ENCODE measurements at regions not wholly inside any gene's neighbourhood (a gene's known extent, or its start where the extent isn't known, plus 50 kb on each side); places are given as distances from the start of the nearest gene placed in this dataset.

DNA sequence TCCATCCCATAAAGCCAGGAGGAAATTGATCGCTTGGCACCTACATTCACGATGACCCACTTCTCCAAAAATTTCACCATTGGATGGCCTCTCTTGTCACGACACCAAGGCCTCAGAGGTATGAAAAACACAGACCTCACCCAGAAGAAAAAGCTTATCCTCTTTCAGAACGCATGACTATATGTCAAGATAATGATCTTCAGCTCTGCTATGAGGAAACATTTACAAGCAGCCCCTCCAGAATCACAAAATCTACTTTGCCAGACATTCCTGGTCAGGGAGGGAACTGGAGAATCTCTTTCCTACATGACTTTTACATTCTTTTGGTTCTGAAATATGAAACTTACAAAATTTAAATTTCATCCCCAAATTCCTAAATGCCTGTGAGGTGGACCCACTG is 122.7 kb downstream of the WNT5A start:
- no peak for DNase-seq
- Histone ChIP-seq H3K27me3 (ENCODE audit: control insufficient read depth, insufficient read depth, low read length) (no peaks in the 10 kb centered on the region), H3K9me3 (ENCODE audit: control insufficient read depth, insufficient read depth, low read length) (no peaks in the 10 kb centered on the region), H3K36me3 (ENCODE audit: control insufficient read depth, insufficient read depth, low read length) (no peaks in the 10 kb centered on the region), H3K4me1 (ENCODE audit: control insufficient read depth, insufficient read depth, low read length) (no peaks in the 10 kb centered on the region), H3K4me3 (ENCODE audit: low read length) (no peak overlapping the region), H3K27ac (ENCODE audit: low read length) (no peak overlapping the region)
- H3K36me3 Mint-ChIP-seq: no peaks in the 10 kb centered on the region
- H3K4me1 Mint-ChIP-seq: no peaks in the 10 kb centered on the region
- ATAC-seq: no peak
- TF ChIP-seq, protein P1, sequence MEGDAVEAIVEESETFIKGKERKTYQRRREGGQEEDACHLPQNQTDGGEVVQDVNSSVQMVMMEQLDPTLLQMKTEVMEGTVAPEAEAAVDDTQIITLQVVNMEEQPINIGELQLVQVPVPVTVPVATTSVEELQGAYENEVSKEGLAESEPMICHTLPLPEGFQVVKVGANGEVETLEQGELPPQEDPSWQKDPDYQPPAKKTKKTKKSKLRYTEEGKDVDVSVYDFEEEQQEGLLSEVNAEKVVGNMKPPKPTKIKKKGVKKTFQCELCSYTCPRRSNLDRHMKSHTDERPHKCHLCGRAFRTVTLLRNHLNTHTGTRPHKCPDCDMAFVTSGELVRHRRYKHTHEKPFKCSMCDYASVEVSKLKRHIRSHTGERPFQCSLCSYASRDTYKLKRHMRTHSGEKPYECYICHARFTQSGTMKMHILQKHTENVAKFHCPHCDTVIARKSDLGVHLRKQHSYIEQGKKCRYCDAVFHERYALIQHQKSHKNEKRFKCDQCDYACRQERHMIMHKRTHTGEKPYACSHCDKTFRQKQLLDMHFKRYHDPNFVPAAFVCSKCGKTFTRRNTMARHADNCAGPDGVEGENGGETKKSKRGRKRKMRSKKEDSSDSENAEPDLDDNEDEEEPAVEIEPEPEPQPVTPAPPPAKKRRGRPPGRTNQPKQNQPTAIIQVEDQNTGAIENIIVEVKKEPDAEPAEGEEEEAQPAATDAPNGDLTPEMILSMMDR (IDR thresholded peaks at IDR 0.05): no peak
- no peak overlapping the region for H3K27ac Mint-ChIP-seq
- WGBS (ENCODE audit: insufficient coverage): 68% methylated on average over 4 of the region's 4 CpGs
- peaks cover 9 to 13% of the 10 kb centered on the region in 2 donors for H3K9me3 Mint-ChIP-seq
- no peak overlapping the region for H3K4me3 Mint-ChIP-seq
- no peaks in the 10 kb centered on the region for H3K27me3 Mint-ChIP-seq (ENCODE audit: low read depth in 2 of 2)
- intact Hi-C loops (cut with micrococcal nuclease): no loop called here

DNA sequence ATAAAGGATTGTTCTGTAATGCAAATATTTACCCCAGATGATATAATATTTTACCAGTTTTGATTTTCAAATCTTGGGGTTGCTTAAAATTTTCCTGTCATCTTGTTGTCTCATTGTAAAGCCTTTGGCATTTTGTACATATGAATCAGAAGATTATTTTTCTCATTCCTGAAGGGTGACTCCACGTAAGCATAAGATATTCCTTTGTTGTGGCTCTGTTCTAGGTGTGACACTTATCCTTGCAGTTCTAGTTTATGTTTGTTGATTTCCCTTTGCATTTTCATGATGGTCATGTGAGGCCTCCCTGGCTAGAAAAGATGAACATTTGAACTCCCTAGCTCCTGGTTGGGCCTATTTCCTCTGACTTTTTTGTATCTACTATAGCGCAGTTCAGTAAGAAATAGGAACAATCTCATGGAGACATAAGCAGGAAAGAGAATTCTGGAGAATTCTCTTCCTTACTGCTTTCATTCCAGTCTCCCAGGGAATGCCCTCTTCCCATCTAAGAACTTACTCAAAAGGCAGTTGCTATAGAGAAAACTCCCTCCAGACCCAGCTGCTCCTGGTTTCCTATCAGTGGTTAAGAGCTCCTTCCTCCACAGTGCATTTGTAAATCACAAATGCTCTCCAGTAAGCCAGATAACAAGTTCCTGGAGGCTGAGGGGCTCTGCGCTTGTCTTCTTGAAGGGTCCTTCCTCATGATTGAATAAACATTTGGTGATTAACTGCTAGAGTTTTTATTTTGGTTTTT is 124.7 kb downstream of the WNT5A start:
- Mint-ChIP-seq H3K9me3 (peaks cover 8 to 11% of the 10 kb centered on the region in 2 donors), H3K4me1 (no peaks in the 10 kb centered on the region), H3K27me3 (ENCODE audit: low read depth in 2 of 2) (no peaks in the 10 kb centered on the region), H3K36me3 (no peaks in the 10 kb centered on the region), H3K4me3 (no peak overlapping the region), H3K27ac (no peak overlapping the region)
- 94% methylated on average over 3 of the region's 3 CpGs for WGBS (ENCODE audit: insufficient coverage)
- H3K27me3 ChIP-seq (ENCODE audit: control insufficient read depth, insufficient read depth, low read length): no peaks in the 10 kb centered on the region
- no peak overlapping the region for H3K4me3 ChIP-seq (ENCODE audit: low read length)
- ATAC-seq (no peak), DNase-seq (no peak)
- H3K36me3 ChIP-seq (ENCODE audit: control insufficient read depth, insufficient read depth, low read length): no peaks in the 10 kb centered on the region
- no peaks in the 10 kb centered on the region for H3K9me3 ChIP-seq (ENCODE audit: control insufficient read depth, insufficient read depth, low read length)
- no peaks in the 10 kb centered on the region for H3K4me1 ChIP-seq (ENCODE audit: control insufficient read depth, insufficient read depth, low read length)
- intact Hi-C loops (cut with micrococcal nuclease): no loop called here
- TF ChIP-seq, protein P1 (IDR thresholded peaks at IDR 0.05): no peak
- no peak overlapping the region for H3K27ac ChIP-seq (ENCODE audit: low read length)

DNA sequence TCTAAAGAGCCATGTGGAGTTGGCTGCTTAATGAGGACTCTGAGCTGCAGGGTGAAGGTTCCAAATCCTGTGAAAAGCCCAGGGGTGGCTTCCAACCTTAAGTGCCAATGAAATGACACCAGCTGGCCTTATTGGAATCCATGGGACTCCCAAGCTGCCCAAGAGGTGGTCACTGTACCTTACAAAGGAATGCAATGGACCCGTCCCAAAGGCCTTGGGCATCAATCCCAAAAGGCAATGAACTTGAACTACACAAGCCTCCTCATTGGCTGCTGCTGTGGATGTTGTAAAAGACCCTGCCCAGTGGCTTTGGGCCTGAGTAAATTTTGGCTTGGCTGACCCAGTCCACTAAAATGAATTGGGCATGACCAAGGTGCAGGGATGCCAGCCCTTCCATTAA is 129.3 kb downstream of the WNT5A start:
- no peak overlapping the region for H3K27ac ChIP-seq (ENCODE audit: low read length)
- H3K36me3 ChIP-seq (ENCODE audit: control insufficient read depth, insufficient read depth, low read length): no peaks in the 10 kb centered on the region
- Mint-ChIP-seq H3K4me3 (no peak overlapping the region), H3K36me3 (no peaks in the 10 kb centered on the region), H3K27me3 (ENCODE audit: low read depth in 2 of 2) (no peaks in the 10 kb centered on the region), H3K9me3 (peaks cover 11 to 12% of the 10 kb centered on the region in 2 donors), H3K27ac (no peak overlapping the region), H3K4me1 (no peaks in the 10 kb centered on the region)
- intact Hi-C loops (cut with micrococcal nuclease): no loop called here
- DNase-seq (no peak), ATAC-seq (no peak)
- no peaks in the 10 kb centered on the region for H3K9me3 ChIP-seq (ENCODE audit: control insufficient read depth, insufficient read depth, low read length)
- TF ChIP-seq, protein P1 (IDR thresholded peaks at IDR 0.05): no peak
- WGBS (ENCODE audit: insufficient coverage): 74% methylated on average over 1 of the region's 1 CpG
- H3K4me1 ChIP-seq (ENCODE audit: control insufficient read depth, insufficient read depth, low read length): no peaks in the 10 kb centered on the region
- H3K4me3 ChIP-seq (ENCODE audit: low read length): no peak overlapping the region
- H3K27me3 ChIP-seq (ENCODE audit: control insufficient read depth, insufficient read depth, low read length): no peaks in the 10 kb centered on the region

DNA sequence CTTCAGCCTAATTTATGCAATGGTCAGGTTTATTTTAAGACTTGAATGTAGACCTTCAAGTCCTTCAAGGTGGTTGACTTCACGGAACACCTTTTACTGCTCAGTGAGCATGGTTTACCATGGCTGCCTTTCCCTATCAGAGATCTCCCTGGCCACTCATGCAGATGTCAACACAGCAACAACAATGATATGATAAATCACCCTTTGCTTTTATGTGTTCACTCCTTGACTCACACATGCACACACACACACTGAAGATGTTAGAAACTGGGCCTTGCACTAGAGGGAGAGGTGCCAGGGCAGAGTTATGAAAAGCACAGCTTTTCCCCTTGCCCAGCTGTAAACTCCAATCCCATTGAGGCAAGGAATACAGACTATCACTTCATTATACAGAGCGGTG is 134.4 kb downstream of the WNT5A start:
- peaks cover 13% of the 10 kb centered on the region in 2 donors for H3K9me3 Mint-ChIP-seq
- H3K27ac Mint-ChIP-seq: no peak overlapping the region
- Histone ChIP-seq H3K27me3 (ENCODE audit: control insufficient read depth, insufficient read depth, low read length) (no peaks in the 10 kb centered on the region), H3K27ac (ENCODE audit: low read length) (no peak overlapping the region), H3K4me3 (ENCODE audit: low read length) (no peak overlapping the region), H3K4me1 (ENCODE audit: control insufficient read depth, insufficient read depth, low read length) (no peaks in the 10 kb centered on the region), H3K36me3 (ENCODE audit: control insufficient read depth, insufficient read depth, low read length) (no peaks in the 10 kb centered on the region), H3K9me3 (ENCODE audit: control insufficient read depth, insufficient read depth, low read length) (no peaks in the 10 kb centered on the region)
- DNase-seq (no peak), ATAC-seq (no peak)
- no peaks in the 10 kb centered on the region for H3K4me1 Mint-ChIP-seq
- H3K4me3 Mint-ChIP-seq: no peak overlapping the region
- H3K27me3 Mint-ChIP-seq (ENCODE audit: low read depth in 2 of 2): no peaks in the 10 kb centered on the region
- TF ChIP-seq, protein P1 (IDR thresholded peaks at IDR 0.05): no peak
- no peaks in the 10 kb centered on the region for H3K36me3 Mint-ChIP-seq
- intact Hi-C loops (cut with micrococcal nuclease): no loop called here
- 89% methylated on average over 2 of the region's 2 CpGs for WGBS (ENCODE audit: insufficient coverage)

All from natural killer cell (primary cell).